MCF 10A (cell line): ENCODE measurements at regions not wholly inside any gene's neighbourhood (a gene's known extent, or its start where the extent isn't known, plus 50 kb on each side); places are given as distances from the start of the nearest gene placed in this dataset.

Experiments used
- BruUV-seq: library from RNA; stranded (reverse); fragments of 400-500 nt; replicated peaks from 2 replicates; lab custom pipeline; 2021; lab: Mats Ljungman, UMichigan
- CTCF ChIA-PET: fragments of 300-600 bp; sonication (Branson Sonifier 250); formaldehyde crosslinking; extraction: SDS; loops from one replicate; lab custom pipeline; 2021; ENCODE audit warnings: antibody characterized with exemption, inconsistent platforms; lab: Yijun Ruan, JAX
- POLR2A ChIA-PET: fragments of 300-600, 350-650 bp; sonication (Branson Sonifier 250); formaldehyde crosslinking; extraction: SDS; loops from one replicate; lab custom pipeline; 2020; ENCODE audit warnings: antibody characterized with exemption, inconsistent platforms; lab: Yijun Ruan, JAX
- DNase-seq: peaks from one replicate; pipeline ENCODE4 v3.0.0-alpha.2; 2018; ENCODE audit not compliant: unreplicated experiment
- H3K27ac Mint-ChIP-seq: one replicate; pipeline ENCODE4 v1.8.0; 2022; ENCODE audit warnings: mild to moderate bottlenecking, low read depth, mixed read lengths; ENCODE audit not compliant: unreplicated experiment
- H3K27me3 Mint-ChIP-seq: one replicate; pipeline ENCODE4 v1.8.0; 2022; ENCODE audit warnings: mixed read lengths; ENCODE audit not compliant: insufficient read depth, unreplicated experiment
- H3K36me3 Mint-ChIP-seq: one replicate; pipeline ENCODE4 v1.8.0; 2022; ENCODE audit warnings: mild to moderate bottlenecking, moderate library complexity, mixed read lengths; ENCODE audit not compliant: insufficient read depth, unreplicated experiment
- H3K4me1 Mint-ChIP-seq: one replicate; pipeline ENCODE4 v1.8.0; 2022; ENCODE audit warnings: mixed read lengths; ENCODE audit not compliant: insufficient read depth, unreplicated experiment
- H3K4me3 Mint-ChIP-seq: one replicate; pipeline ENCODE4 v1.8.0; 2022; ENCODE audit warnings: mild to moderate bottlenecking, moderate library complexity, mixed read lengths; ENCODE audit not compliant: unreplicated experiment
- H3K9me3 Mint-ChIP-seq: one replicate; pipeline ENCODE4 v1.8.0; 2022; ENCODE audit warnings: mixed read lengths; ENCODE audit not compliant: unreplicated experiment
- intact Hi-C: fragments of 100-400 bp; cut with micrococcal nuclease; formaldehyde crosslinking; loops from 2 replicates; pipeline ENCODE4 v1.14.1; 2022
- TF ChIP-seq, protein P1 (sequence below): fragments of 200-600 bp; IDR thresholded peaks from one replicate; pipeline ENCODE4 v1.8.0; 2022; ENCODE audit warnings: antibody characterized with exemption, mild to moderate bottlenecking; ENCODE audit not compliant: unreplicated experiment

DNA sequence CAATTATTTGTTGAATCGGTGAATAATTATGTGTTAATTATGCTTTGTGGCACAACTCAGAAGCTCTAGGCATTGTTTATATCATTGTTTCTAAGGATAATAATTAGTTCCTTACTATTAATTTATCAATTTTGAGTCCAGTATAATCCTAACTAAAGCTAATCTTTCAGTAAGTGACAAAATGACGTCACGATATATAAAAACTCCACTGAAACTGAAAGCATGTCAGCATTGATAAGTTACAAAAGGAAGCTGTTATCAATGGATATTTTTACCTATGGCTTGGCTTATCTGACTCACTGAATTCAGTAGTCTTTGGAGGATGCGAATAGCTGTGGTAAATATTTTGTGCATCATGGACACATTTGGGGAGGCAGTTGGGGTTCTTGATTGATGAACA lies 793.1 kb downstream of the NXPH1 start:
- H3K4me1 Mint-ChIP-seq: no peaks in the 10 kb centered on the region
- no peak overlapping the region for H3K27ac Mint-ChIP-seq
- H3K27me3 Mint-ChIP-seq: peaks cover 51% of the 10 kb centered on the region
- TF ChIP-seq, protein P1, sequence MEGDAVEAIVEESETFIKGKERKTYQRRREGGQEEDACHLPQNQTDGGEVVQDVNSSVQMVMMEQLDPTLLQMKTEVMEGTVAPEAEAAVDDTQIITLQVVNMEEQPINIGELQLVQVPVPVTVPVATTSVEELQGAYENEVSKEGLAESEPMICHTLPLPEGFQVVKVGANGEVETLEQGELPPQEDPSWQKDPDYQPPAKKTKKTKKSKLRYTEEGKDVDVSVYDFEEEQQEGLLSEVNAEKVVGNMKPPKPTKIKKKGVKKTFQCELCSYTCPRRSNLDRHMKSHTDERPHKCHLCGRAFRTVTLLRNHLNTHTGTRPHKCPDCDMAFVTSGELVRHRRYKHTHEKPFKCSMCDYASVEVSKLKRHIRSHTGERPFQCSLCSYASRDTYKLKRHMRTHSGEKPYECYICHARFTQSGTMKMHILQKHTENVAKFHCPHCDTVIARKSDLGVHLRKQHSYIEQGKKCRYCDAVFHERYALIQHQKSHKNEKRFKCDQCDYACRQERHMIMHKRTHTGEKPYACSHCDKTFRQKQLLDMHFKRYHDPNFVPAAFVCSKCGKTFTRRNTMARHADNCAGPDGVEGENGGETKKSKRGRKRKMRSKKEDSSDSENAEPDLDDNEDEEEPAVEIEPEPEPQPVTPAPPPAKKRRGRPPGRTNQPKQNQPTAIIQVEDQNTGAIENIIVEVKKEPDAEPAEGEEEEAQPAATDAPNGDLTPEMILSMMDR: no peak
- no TSS peak for BruUV-seq
- no peaks in the 10 kb centered on the region for H3K9me3 Mint-ChIP-seq
- no peaks in the 10 kb centered on the region for H3K36me3 Mint-ChIP-seq
- ChIA-PET POLR2A (no interaction called here), CTCF (no interaction called here)
- no peak for DNase-seq
- intact Hi-C loops: no loop called here
- no peak overlapping the region for H3K4me3 Mint-ChIP-seq

DNA sequence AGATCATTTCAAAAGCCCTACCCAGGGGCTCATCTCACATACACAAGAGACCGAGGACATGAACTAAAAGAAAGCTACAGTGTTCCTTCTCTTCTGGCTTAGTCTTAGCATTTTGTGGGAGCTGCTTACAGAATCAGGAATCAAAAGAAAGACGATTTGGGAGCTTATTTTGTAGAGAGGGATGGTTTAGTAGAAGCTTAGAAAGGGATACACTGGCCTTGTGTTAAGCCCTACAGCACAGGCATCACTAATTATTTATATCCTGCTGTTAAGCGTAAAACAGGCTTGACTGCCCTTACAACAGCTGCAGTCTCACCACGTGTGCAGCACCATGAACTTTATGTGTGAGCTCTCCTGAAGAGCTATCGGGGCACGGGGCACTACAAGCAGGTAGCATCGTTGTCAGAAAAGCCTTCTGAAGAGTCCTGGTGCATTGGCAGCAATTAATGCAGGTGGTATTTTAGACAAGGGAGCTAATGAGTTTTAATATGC lies 798.3 kb downstream of the NXPH1 start:
- CTCF ChIA-PET: interaction anchor here (0.6 to 0.8 kb wide), 2 partner anchors 293 to 361 kb away, joined by 3 read pairs; no protein-coding TSS in a partner anchor

DNA sequence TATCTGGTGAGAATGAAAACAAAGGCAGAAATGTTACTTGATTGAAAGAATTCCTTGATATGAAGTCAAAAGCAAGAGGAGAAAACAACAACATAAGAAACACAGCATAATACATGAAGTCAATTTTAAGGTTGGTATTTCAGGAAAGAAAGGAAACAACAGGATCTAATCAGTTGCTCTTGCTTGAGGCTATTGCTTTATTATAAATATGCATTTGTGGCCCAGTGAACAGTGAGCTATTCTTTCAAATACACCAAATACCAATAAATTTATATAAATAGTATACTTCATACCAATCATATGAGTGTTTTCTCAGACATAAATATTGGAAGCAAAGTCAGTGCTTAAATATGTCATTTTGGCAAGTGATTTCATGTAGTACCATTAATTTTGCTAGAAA lies 806.6 kb downstream of the NXPH1 start:
- no peak overlapping the region for H3K27ac Mint-ChIP-seq
- no peaks in the 10 kb centered on the region for H3K36me3 Mint-ChIP-seq
- no peak overlapping the region for H3K4me3 Mint-ChIP-seq
- intact Hi-C loops: no loop called here
- BruUV-seq: no TSS peak
- no peak for DNase-seq
- POLR2A ChIA-PET: no interaction called here
- H3K4me1 Mint-ChIP-seq: no peaks in the 10 kb centered on the region
- peaks cover 52% of the 10 kb centered on the region for H3K27me3 Mint-ChIP-seq
- no peaks in the 10 kb centered on the region for H3K9me3 Mint-ChIP-seq
- CTCF ChIA-PET: no interaction called here
- TF ChIP-seq, protein P1: no peak

More for the DNA sequence above, 798.3 kb downstream of the NXPH1 start:
- TF ChIP-seq, protein P1: no peak
- Mint-ChIP-seq H3K4me1 (no peaks in the 10 kb centered on the region), H3K27ac (no peak overlapping the region), H3K27me3 (peaks cover 83% of the 10 kb centered on the region), H3K4me3 (no peak overlapping the region), H3K9me3 (no peaks in the 10 kb centered on the region), H3K36me3 (no peaks in the 10 kb centered on the region)
- no TSS peak for BruUV-seq
- intact Hi-C loops: no loop called here
- DNase-seq: no peak
- POLR2A ChIA-PET: no interaction called here

DNA sequence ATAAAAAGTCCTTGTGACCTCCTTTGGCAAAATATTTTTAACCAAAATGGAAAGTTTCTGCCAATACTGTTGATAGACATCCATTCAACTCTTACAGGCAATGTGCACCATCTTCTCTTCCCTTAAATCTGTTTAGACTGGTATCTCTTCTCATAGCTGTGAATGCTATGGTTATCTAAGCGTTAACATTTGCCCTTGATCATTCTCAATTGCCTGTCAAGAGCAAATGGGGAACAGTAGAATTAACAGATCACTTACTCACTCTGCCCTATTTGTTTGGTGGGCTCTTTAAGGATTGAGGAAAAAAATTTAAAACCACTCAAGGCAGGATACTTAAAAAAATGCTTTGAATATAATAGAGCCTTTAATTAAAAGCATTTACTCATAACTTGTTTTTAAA lies 808.4 kb downstream of the NXPH1 start:
- Mint-ChIP-seq H3K4me1 (no peaks in the 10 kb centered on the region), H3K27ac (no peak overlapping the region), H3K9me3 (no peaks in the 10 kb centered on the region), H3K27me3 (peaks cover 34% of the 10 kb centered on the region), H3K4me3 (no peak overlapping the region), H3K36me3 (no peaks in the 10 kb centered on the region)
- POLR2A ChIA-PET: interaction anchor here (0.6 kb wide), 1 partner anchor 161 kb away, joined by 4 read pairs; no protein-coding TSS in a partner anchor
- no TSS peak for BruUV-seq
- no peak for DNase-seq
- TF ChIP-seq, protein P1: no peak
- CTCF ChIA-PET: no interaction called here
- intact Hi-C loops: no loop called here
